ENCODE measurements at regions not wholly inside any gene's neighbourhood (a gene's known extent, or its start where the extent isn't known, plus 50 kb on each side); places are given as distances from the start of the nearest gene placed in this dataset.
"Not testable (repeated sequence)": the region's sequence is repeated elsewhere in the genome, so short reads cannot be mapped to it uniquely, and the experiment has no call there.

GRCh38 chr7:65621580-65622201 is 248.0 kb downstream of the ZNF92 start:
- not testable (repeated sequence) for DNase-seq (ENCODE audit: low read depth)

- DNase-seq (ENCODE audit: low read depth): not testable (repeated sequence)
Measured at GRCh38 chr7:65631236-65631635, 241.6 kb upstream of the VKORC1L1 start.

- DNase-seq (ENCODE audit: low read depth): not testable (repeated sequence)
Measured at GRCh38 chr7:65633587-65634404, 239.1 kb upstream of the VKORC1L1 start.

GRCh38 chr7:65638918-65639317 is 234.0 kb upstream of the VKORC1L1 start:
- not testable (repeated sequence) for DNase-seq (ENCODE audit: low read depth)

- DNase-seq (ENCODE audit: low read depth): not testable (repeated sequence)
Measured at GRCh38 chr7:65639717-65640116, 233.2 kb upstream of the VKORC1L1 start.

GRCh38 chr7:65643498-65643897 is 229.4 kb upstream of the VKORC1L1 start:
- DNase-seq (ENCODE audit: low read depth): not testable (repeated sequence)

GRCh38 chr7:65647153-65647964 is 225.5 kb upstream of the VKORC1L1 start:
- not testable (repeated sequence) for DNase-seq (ENCODE audit: low read depth)

GRCh38 chr7:65651174-65651573 is 221.7 kb upstream of the VKORC1L1 start:
- DNase-seq (ENCODE audit: low read depth): not testable (repeated sequence)

GRCh38 chr7:65651826-65652592 is 220.9 kb upstream of the VKORC1L1 start:
- not testable (repeated sequence) for DNase-seq (ENCODE audit: low read depth)

GRCh38 chr7:65652669-65653068 is 220.2 kb upstream of the VKORC1L1 start:
- not testable (repeated sequence) for DNase-seq (ENCODE audit: low read depth)

- DNase-seq (ENCODE audit: low read depth): not testable (repeated sequence)
Measured at GRCh38 chr7:65656494-65657188, 216.2 kb upstream of the VKORC1L1 start.

- DNase-seq (ENCODE audit: low read depth): not testable (repeated sequence)
Measured at GRCh38 chr7:65683362-65683761, 189.5 kb upstream of the VKORC1L1 start.

GRCh38 chr7:65699026-65699714 is 173.7 kb upstream of the VKORC1L1 start:
- not testable (repeated sequence) for DNase-seq (ENCODE audit: low read depth)

- not testable (repeated sequence) for DNase-seq (ENCODE audit: low read depth)
Measured at GRCh38 chr7:65699715-65700356, 173.0 kb upstream of the VKORC1L1 start.

- not testable (repeated sequence) for DNase-seq (ENCODE audit: low read depth)
Measured at GRCh38 chr7:65719123-65719798, 153.6 kb upstream of the VKORC1L1 start.

- DNase-seq (ENCODE audit: low read depth): no peak
Measured at GRCh38 chr7:65722361-65722792, 150.5 kb upstream of the VKORC1L1 start.

- DNase-seq (ENCODE audit: low read depth): not testable (repeated sequence)
Measured at GRCh38 chr7:65727182-65727581, 145.7 kb upstream of the VKORC1L1 start.

- DNase-seq (ENCODE audit: low read depth): no peak
Measured at GRCh38 chr7:65731129-65731528, 141.7 kb upstream of the VKORC1L1 start.

GRCh38 chr7:65731562-65732035 is 141.3 kb upstream of the VKORC1L1 start:
- no peak for DNase-seq (ENCODE audit: low read depth)

All from non-pigmented ciliary epithelial cell (primary cell).